Smooth muscle cell (in vitro differentiated cells): ENCODE measurements at regions not wholly inside any gene's neighbourhood (a gene's known extent, or its start where the extent isn't known, plus 50 kb on each side); places are given as distances from the start of the nearest gene placed in this dataset.

Source experiments
- DNase-seq: peaks from one replicate; lab custom pipeline; 2025; ENCODE audit not compliant: unreplicated experiment; lab: John Stamatoyannopoulos, UW
- H2AFZ ChIP-seq: fragments of 200-600 bp; sonication (generic); 2 replicates; pipeline ENCODE4 v1.6.0; 2016; ENCODE audit warnings: antibody characterized with exemption, low read depth, mild to moderate bottlenecking
- H3F3A ChIP-seq: fragments of 200-600 bp; sonication (generic); 2 replicates; pipeline ENCODE4 v1.6.0; 2017; ENCODE audit warnings: antibody characterized with exemption, low read depth
- H3K27ac ChIP-seq: fragments of 200-600 bp; sonication (generic); 2 replicates; pipeline ENCODE4 v1.5.1; 2016; ENCODE audit warnings: low read depth, mild to moderate bottlenecking
- H3K27me3 ChIP-seq: fragments of 200-600 bp; sonication (generic); 2 replicates; pipeline ENCODE4 v1.6.1; 2016; ENCODE audit warnings: low read depth, mild to moderate bottlenecking
- H3K36me3 ChIP-seq: fragments of 200-600 bp; sonication (generic); 2 replicates; pipeline ENCODE4 v1.5.1; 2016; ENCODE audit warnings: low read depth
- H3K4me1 ChIP-seq: fragments of 200-600 bp; sonication (generic); 2 replicates; pipeline ENCODE4 v1.5.1; 2016; ENCODE audit warnings: low read depth
- H3K4me2 ChIP-seq: fragments of 200-600 bp; sonication (generic); 2 replicates; pipeline ENCODE4 v1.6.0; 2016; ENCODE audit warnings: mild to moderate bottlenecking
- H3K4me3 ChIP-seq: fragments of 200-600 bp; sonication (generic); 2 replicates; pipeline ENCODE4 v1.5.1; 2016; ENCODE audit warnings: mild to moderate bottlenecking
- H3K79me2 ChIP-seq: fragments of 200-600 bp; sonication (generic); 2 replicates; pipeline ENCODE4 v1.6.0; 2016; ENCODE audit warnings: low read depth, mild to moderate bottlenecking
- H3K9ac ChIP-seq: fragments of 200-600 bp; sonication (generic); 2 replicates; pipeline ENCODE4 v1.6.0; 2016; ENCODE audit warnings: low read depth
- H3K9me3 ChIP-seq: fragments of 200-600 bp; sonication (generic); replicated peaks from 2 replicates; pipeline ENCODE4 v1.5.1; 2016; ENCODE audit warnings: low read depth
- H4K20me1 ChIP-seq: fragments of 200-600 bp; sonication (generic); 2 replicates; pipeline ENCODE4 v1.6.0; 2016; ENCODE audit warnings: low read depth
- WGBS: methylation state at CpG from one replicate; pipeline ENCODE4 v1.1.7; 2016; ENCODE audit warnings: low lambda C conversion rate; 5-methylcytosine and 5-hydroxymethylcytosine counted together
- TF ChIP-seq, protein P1 (sequence below): fragments of 200-600 bp; sonication (generic); IDR thresholded peaks from 2 replicates; pipeline ENCODE4 v1.5.1; 2017; ENCODE audit warnings: borderline replicate concordance, mild to moderate bottlenecking, antibody characterized with exemption; ENCODE audit not compliant: insufficient read depth, poor library complexity, severe bottlenecking

DNA sequence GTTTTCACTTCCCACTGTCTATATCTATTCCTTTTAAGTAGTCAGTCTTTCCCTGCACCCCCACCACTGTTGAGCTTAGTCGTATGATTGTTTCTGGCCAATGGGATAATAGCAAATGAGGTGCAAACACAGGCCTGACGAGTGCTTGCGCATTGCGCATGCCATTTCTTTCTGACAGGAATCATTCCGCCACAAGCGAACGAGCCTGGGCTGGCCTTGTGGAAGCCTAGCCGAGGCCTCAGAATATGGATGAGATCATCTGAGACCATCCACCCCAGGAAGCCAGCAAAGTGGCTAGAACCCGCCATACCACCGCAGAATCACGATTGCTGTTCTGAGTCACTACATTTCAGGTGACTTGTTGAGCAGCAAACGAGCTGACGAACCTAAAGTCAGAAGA is 52.2 kb upstream of the PRL start:
- Histone ChIP-seq H3K4me3 (no peak overlapping the region), H4K20me1 (no peaks in the 10 kb centered on the region), H3F3A (peaks cover 7% of the 10 kb centered on the region), H3K4me2 (no peak overlapping the region), H3K4me1 (no peaks in the 10 kb centered on the region), H2AFZ (no peak overlapping the region), H3K9ac (no peak overlapping the region), H3K79me2 (no peaks in the 10 kb centered on the region), H3K27me3 (no peaks in the 10 kb centered on the region), H3K9me3 (no peaks in the 10 kb centered on the region), H3K27ac (peak overlapping the region; percentile 65), H3K36me3 (no peaks in the 10 kb centered on the region)
- WGBS: 74% methylated on average over 13 of the region's 13 CpGs
- TF ChIP-seq, protein P1, sequence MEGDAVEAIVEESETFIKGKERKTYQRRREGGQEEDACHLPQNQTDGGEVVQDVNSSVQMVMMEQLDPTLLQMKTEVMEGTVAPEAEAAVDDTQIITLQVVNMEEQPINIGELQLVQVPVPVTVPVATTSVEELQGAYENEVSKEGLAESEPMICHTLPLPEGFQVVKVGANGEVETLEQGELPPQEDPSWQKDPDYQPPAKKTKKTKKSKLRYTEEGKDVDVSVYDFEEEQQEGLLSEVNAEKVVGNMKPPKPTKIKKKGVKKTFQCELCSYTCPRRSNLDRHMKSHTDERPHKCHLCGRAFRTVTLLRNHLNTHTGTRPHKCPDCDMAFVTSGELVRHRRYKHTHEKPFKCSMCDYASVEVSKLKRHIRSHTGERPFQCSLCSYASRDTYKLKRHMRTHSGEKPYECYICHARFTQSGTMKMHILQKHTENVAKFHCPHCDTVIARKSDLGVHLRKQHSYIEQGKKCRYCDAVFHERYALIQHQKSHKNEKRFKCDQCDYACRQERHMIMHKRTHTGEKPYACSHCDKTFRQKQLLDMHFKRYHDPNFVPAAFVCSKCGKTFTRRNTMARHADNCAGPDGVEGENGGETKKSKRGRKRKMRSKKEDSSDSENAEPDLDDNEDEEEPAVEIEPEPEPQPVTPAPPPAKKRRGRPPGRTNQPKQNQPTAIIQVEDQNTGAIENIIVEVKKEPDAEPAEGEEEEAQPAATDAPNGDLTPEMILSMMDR: no peak
- no peak for DNase-seq

DNA sequence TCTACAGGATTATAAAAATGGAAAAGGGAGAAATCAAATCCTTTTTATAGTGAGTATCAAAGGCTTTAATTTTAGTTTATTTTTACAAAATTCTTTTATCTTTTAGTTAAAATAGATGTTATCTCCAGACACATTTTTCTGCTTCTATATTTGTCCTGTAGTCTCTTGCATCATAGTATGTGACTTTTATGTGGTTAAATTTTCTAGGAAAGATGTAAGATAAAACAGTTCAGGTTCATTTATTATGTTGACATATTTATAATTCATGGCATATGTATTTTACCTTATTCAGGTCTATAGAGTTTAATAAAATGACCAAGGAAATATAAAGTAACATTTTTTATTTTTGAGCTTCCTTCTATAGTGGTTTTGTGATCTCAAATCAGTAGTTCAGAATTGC is 52.7 kb upstream of the PRL start:
- Histone ChIP-seq H3K9ac (peak overlapping the region; percentile 31), H3K27me3 (no peaks in the 10 kb centered on the region), H4K20me1 (no peaks in the 10 kb centered on the region), H3F3A (peaks cover 7% of the 10 kb centered on the region), H3K4me3 (peak overlapping the region; percentile 24), H2AFZ (no peak overlapping the region), H3K4me2 (peak overlapping the region; percentile 57), H3K9me3 (no peaks in the 10 kb centered on the region), H3K27ac (peak overlapping the region; percentile 65), H3K79me2 (no peaks in the 10 kb centered on the region), H3K4me1 (no peaks in the 10 kb centered on the region), H3K36me3 (no peaks in the 10 kb centered on the region)
- TF ChIP-seq, protein P1: no peak
- DNase-seq: no peak

DNA sequence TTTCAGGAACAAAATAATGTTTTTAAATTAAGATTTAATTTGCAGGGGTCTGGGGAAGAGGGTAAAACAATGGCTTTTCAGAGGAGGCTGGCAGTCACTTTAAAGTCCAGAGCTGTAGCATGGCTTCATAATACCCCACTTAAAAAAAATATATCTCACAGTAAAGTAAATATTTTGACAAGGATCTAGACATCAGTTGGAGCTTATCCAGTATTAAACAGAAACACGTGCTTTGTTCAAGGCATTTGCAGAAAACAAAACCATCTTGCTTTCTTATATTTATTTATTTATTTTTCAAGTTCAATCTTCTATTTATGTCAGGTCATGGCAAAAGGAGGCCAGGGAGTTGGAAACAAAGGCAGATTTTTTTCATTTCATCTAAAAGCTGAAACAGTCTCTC is 53.3 kb upstream of the PRL start:
- Histone ChIP-seq H3K4me2 (peak overlapping the region; percentile 57), H3K36me3 (no peaks in the 10 kb centered on the region), H2AFZ (no peak overlapping the region), H3K4me3 (peak overlapping the region; percentile 24), H3K27me3 (no peaks in the 10 kb centered on the region), H3K27ac (peak overlapping the region; percentile 65), H3K79me2 (no peaks in the 10 kb centered on the region), H3K9ac (peak overlapping the region; percentile 31), H4K20me1 (no peaks in the 10 kb centered on the region), H3K4me1 (no peaks in the 10 kb centered on the region), H3F3A (peaks cover 7% of the 10 kb centered on the region), H3K9me3 (no peaks in the 10 kb centered on the region)
- TF ChIP-seq, protein P1: no peak
- 27% methylated on average over 1 of the region's 1 CpG for WGBS
- no peak for DNase-seq

DNA sequence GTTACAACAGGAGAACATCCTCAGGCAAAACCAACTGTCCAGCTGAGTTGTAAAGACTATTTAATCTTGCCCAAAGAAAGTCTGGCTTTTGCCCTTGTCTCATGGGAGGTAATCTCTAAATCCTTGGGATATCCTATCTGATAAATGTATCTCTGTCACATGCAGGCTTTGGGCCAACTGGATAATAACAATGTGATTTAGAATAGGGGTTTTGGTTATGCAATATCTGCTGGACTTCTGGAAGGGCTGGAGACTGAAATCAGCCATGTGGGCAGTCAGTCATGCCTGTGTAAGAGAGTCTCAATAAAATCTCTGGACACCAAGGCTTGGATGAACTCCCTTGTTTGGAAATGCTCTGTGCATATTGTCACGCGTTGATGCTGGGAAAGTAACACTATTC is 56.3 kb upstream of the PRL start:
- no peak overlapping the region for H3K4me2 ChIP-seq
- H3K27ac ChIP-seq: no peak overlapping the region
- no peak overlapping the region for H3K9ac ChIP-seq
- no peak overlapping the region for H2AFZ ChIP-seq
- H3F3A ChIP-seq: peaks cover 7% of the 10 kb centered on the region
- DNase-seq: no peak
- H3K4me3 ChIP-seq: no peak overlapping the region
- no peaks in the 10 kb centered on the region for H3K4me1 ChIP-seq
- H3K79me2 ChIP-seq: no peaks in the 10 kb centered on the region
- no peaks in the 10 kb centered on the region for H3K27me3 ChIP-seq
- H3K9me3 ChIP-seq: no peaks in the 10 kb centered on the region
- no peaks in the 10 kb centered on the region for H4K20me1 ChIP-seq
- 85% methylated on average over 2 of the region's 2 CpGs for WGBS
- TF ChIP-seq, protein P1: no peak
- H3K36me3 ChIP-seq: no peaks in the 10 kb centered on the region
